ENCODE measurements at regions not wholly inside any gene's neighbourhood (a gene's known extent, or its start where the extent isn't known, plus 50 kb on each side); places are given as distances from the start of the nearest gene placed in this dataset.

DNA sequence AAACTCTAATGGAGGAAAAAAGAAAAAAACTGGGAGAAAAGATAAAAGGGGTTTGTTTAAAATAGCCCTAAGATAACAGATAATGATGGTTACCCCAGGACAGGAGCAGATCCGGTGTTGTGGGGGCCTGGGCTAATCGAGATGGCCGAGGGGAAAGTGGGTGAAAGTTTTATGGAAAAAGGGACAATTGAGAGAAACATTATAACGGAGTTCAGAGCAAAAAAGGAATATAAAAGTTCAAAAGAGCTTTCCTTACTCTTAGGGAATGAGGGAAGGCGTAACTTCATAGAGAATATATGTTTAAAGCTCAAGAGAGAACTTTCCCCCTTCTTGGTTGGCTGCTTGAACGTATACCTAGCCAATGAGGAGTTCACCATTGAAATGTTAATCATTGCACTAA lies 131.4 kb downstream of the BAMBI start:
- DNase-seq (ENCODE audit: low read depth, low spot score): no peak
- H3K27ac ChIP-seq: no peak overlapping the region

DNA sequence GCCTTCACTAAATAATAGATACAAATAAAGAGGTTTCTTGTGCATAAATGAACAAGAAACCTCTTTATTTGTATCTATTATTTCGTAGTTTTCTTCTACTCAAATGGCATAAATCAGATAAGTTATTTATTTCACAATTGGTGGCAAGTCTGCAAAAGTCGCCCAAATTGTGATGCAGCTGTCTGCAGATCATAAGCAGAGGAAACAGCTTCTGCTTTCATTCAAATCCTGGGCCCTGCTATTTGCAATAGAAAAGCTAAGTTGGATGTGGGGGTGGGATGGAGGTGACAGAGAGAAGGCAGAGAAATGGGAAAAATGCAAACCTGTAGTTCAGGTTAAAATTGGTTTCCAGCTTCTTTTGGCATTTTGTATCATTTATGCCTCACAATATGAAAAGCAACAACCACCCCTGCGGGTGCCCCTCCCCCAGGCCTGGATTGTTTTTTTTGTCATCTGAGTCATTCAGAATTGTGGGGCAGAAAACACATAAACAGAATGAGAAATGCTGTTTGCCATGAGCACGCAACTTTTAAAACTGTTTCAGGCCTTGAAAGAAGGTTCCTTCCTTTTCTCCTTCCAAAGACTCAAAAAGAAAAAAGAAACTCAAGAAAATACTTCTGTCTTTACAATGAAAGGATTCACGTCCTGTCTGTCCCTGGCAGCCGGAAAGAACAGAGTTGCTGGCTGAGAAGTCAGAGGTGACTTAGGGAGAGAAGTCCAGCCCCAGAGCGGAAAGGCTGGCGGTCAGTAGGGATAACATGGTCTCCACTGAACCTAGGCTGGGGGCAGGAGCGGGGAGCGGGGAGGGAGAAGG lies 132.9 kb downstream of the BAMBI start:
- DNase-seq (ENCODE audit: low read depth, low spot score): no peak
- H3K27ac ChIP-seq: no peak overlapping the region

- no peak for DNase-seq (ENCODE audit: low read depth, low spot score)
- H3K27ac ChIP-seq: no peak overlapping the region
These were observed 134.5 kb downstream of the BAMBI start for GRCh38 chr10:28811639-28812349.

GRCh38 chr10:28812384-28813372 lies 135.4 kb downstream of the BAMBI start:
- H3K27ac ChIP-seq: no peak overlapping the region
- DNase-seq (ENCODE audit: low read depth, low spot score): no peak

GRCh38 chr10:28815681-28816080 lies 138.4 kb downstream of the BAMBI start:
- no peak overlapping the region for H3K27ac ChIP-seq
- no peak for DNase-seq (ENCODE audit: low read depth, low spot score)

GRCh38 chr10:28822719-28823464 lies 145.6 kb downstream of the BAMBI start:
- no peak overlapping the region for H3K27ac ChIP-seq
- DNase-seq (ENCODE audit: low read depth, low spot score): no peak

- no peak for DNase-seq (ENCODE audit: low read depth, low spot score)
- no peak overlapping the region for H3K27ac ChIP-seq
These were observed 146.3 kb downstream of the BAMBI start for GRCh38 chr10:28823501-28824075.

DNA sequence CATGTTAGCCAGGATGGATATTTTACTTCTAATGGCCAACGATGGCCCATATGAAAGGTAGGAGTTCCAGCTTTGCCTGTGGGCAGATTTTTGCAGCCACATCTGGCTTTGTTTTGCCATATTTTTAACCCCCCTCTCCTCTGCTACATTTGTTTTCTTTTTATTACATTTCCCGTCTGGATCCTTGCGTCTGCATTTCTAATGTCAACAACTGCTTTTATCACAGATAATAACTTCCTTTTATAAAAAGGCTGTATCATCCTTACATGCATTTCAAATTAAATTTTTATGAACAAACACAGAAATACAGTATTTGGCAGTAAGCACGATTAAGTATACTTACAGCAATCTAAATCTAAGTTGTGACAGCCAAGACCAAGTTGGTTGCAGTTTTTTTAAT lies 156.0 kb downstream of the BAMBI start:
- H3K27ac ChIP-seq: no peak overlapping the region
- no peak for DNase-seq (ENCODE audit: low read depth, low spot score)

DNA sequence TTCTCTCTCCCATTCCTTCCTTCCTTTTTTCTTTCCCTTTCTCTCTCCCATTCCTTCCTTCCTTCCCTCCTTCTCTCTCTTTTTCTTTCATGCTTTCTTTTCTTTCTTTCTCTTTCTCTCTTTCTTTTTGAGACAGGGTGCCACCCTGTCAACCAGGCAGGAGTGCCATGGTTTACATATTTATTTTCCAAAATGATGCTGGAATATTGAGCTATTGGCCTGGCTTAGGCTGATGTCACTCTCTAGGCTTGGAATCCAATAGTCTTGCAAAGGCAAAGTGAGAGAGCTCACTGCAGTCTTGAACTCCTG lies 159.1 kb downstream of the BAMBI start:
- DNase-seq (ENCODE audit: low read depth, low spot score): no peak
- no peak overlapping the region for H3K27ac ChIP-seq

- no peak overlapping the region for H3K27ac ChIP-seq
- no peak for DNase-seq (ENCODE audit: low read depth, low spot score)
These were observed 160.5 kb downstream of the BAMBI start for GRCh38 chr10:28837613-28838390.

GRCh38 chr10:28838908-28839307 lies 161.6 kb downstream of the BAMBI start:
- H3K27ac ChIP-seq: no peak overlapping the region
- DNase-seq (ENCODE audit: low read depth, low spot score): no peak

DNA sequence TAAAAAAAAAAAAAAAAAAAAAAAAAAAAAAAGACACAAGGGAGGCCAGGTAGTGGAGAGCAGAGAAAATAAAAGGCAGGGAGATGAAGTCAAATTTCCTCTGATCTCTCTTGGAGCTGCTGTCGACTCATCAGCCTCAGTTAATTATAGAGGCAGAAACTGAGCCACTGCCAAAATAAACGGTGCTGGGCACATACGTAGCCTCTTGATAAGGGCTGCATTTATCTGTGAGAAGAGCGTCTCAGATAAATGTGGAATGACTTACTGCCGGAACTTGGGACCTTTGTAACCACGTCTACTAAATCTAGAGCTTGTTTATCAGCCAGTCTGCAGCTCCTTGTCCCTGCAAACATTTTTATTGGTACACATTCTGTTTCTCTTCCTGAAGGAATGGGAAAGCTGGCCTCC lies 162.3 kb downstream of the BAMBI start:
- no peak for DNase-seq (ENCODE audit: low read depth, low spot score)

DNA sequence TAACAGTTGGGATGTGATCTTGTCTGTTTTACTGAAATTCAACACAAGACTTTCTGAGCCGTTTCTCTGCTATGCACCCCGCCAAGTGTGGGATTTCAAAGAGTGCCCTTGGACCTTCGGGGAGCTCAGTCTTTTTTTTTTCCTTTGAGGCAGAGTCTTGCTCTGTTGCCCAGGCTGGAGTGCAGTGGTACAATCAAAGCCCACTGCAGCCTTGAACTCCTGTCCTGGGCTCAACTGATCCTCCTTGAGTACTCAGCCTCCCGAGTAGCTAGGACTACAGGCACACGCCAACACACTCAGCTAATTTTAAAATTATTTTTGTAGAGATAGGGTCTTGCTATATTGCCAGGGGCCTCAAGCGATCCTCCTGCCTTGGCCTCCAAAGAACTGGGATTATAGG lies 162.9 kb downstream of the BAMBI start:
- H3K27ac ChIP-seq: no peak overlapping the region
- DNase-seq (ENCODE audit: low read depth, low spot score): no peak

More for the DNA sequence above, 162.3 kb downstream of the BAMBI start:
- H3K27ac ChIP-seq: no peak overlapping the region

- DNase-seq (ENCODE audit: low read depth, low spot score): no peak
- H3K27ac ChIP-seq: no peak overlapping the region
These were observed 163.7 kb downstream of the BAMBI start for GRCh38 chr10:28840971-28841370.

DNA sequence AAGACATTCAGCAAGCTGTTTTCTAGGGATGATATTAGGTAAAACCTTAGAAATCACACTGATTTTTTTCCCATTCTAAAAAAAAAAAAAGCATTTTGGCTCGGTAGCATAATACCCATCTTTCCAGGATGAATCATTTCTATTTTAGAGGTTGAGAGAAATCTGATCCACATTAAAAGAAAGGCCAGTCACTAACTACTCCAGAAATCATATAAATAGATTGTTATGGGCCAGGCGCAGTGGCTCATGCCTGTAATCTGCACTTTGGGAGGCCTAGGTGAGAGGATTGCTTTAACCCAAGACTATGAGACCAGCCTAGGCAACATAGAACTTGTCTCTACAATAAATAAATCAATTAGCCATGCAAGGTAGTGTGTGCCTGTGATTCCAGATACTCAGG lies 164.3 kb downstream of the BAMBI start:
- no peak for DNase-seq (ENCODE audit: low read depth, low spot score)
- no peak overlapping the region for H3K27ac ChIP-seq

GRCh38 chr10:28842321-28842720 lies 165.0 kb downstream of the BAMBI start:
- no peak overlapping the region for H3K27ac ChIP-seq
- DNase-seq (ENCODE audit: low read depth, low spot score): no peak

- DNase-seq (ENCODE audit: low read depth, low spot score): no peak
- H3K27ac ChIP-seq: no peak overlapping the region
These were observed 167.8 kb downstream of the BAMBI start for GRCh38 chr10:28845009-28845682.

DNA sequence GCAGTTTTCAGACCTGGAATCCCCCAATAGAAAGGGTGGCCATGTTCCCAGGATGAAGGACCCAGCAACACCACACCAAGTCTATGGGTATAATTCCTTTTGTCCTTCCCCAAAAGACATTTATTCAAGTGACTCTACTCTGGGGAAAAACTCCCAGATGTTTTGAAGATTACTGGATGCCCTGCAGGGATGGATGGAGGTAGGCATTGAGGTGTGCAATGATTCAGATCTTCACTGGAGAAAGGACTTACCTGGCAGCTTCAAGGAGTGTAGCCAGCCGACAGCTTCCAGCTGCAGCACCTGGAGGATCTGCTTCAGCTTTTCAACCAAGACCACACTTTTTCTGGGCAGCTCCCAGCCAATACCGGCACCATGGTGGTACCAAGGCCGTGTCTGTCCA lies 172.0 kb downstream of the BAMBI start:
- H3K27ac ChIP-seq: no peak overlapping the region
- no peak for DNase-seq (ENCODE audit: low read depth, low spot score)

Data from epithelial cell of prostate (primary cell).